PC-3 (cell line): ENCODE measurements at regions not wholly inside any gene's neighbourhood (a gene's known extent, or its start where the extent isn't known, plus 50 kb on each side); places are given as distances from the start of the nearest gene placed in this dataset.
"Not testable (repeated sequence)": the region's sequence is repeated elsewhere in the genome, so short reads cannot be mapped to it uniquely, and the experiment has no call there.

Source experiments
- ATAC-seq: fragments of 200-7000 bp; cut with Tn5 transposase; 2 replicates; pipeline ENCODE4 v1.9.1; 2020; ENCODE audit warnings: mild to moderate bottlenecking, moderate library complexity
- BruUV-seq: library from RNA; stranded (reverse); fragments of 400-500 nt; replicated peaks from 2 replicates; lab custom pipeline; 2021; lab: Mats Ljungman, UMichigan
- CTCF ChIA-PET: fragments of 300-600 bp; sonication (Branson Sonifier 250); formaldehyde crosslinking; loops from one replicate; lab custom pipeline; 2022; ENCODE audit warnings: antibody characterized with exemption; lab: Charles Lee
- POLR2A ChIA-PET: fragments of 300-600 bp; sonication (Branson Sonifier 250); formaldehyde crosslinking; loops from one replicate; lab custom pipeline; 2022; ENCODE audit warnings: antibody characterized with exemption; ENCODE audit not compliant: unreplicated experiment; lab: Charles Lee
- DNase-seq: peaks from one replicate; pipeline ENCODE4 v3.0.0-alpha.2; 2015
- H2AFZ ChIP-seq: fragments of 300-600 bp; sonication (generic); 2 replicates; pipeline ENCODE4 v1.6.0; 2016; ENCODE audit warnings: antibody characterized with exemption, low read length
- H3F3A ChIP-seq: fragments of 300-600 bp; sonication (generic); one replicate; pipeline ENCODE4 v1.6.0; 2017; ENCODE audit warnings: antibody characterized with exemption, low read length, control low read depth, mild to moderate bottlenecking; ENCODE audit not compliant: unreplicated experiment
- H3K27ac ChIP-seq: fragments of 300-600 bp; sonication (generic); 2 replicates; pipeline ENCODE4 v1.5.1; 2016; ENCODE audit warnings: mild to moderate bottlenecking, low read length
- H3K27me3 ChIP-seq: fragments of 300-600 bp; sonication (generic); 2 replicates; pipeline ENCODE4 v1.6.1; 2016; ENCODE audit warnings: low read length, mixed read lengths
- H3K36me3 ChIP-seq: fragments of 300-600 bp; sonication (generic); 2 replicates; pipeline ENCODE4 v1.6.1; 2016; ENCODE audit warnings: low read depth, mixed run types, low read length, mixed read lengths
- H3K4me1 ChIP-seq: fragments of 300-600 bp; sonication (generic); 2 replicates; pipeline ENCODE4 v1.5.1; 2016; ENCODE audit warnings: low read length; ENCODE audit not compliant: insufficient read depth
- H3K4me2 ChIP-seq: fragments of 300-600 bp; sonication (generic); 2 replicates; pipeline ENCODE4 v1.6.0; 2016; ENCODE audit warnings: low read length
- H3K4me3 ChIP-seq: fragments of 300-600 bp; sonication (generic); 2 replicates; pipeline ENCODE4 v1.5.1; 2016; ENCODE audit warnings: mild to moderate bottlenecking, low read length, mixed read lengths
- H3K79me2 ChIP-seq: fragments of 300-600 bp; sonication (generic); 2 replicates; pipeline ENCODE4 v1.6.1; 2017; ENCODE audit warnings: low read length, mixed read lengths
- H3K9ac ChIP-seq: fragments of 300-600 bp; sonication (generic); 2 replicates; pipeline ENCODE4 v1.6.0; 2016; ENCODE audit warnings: mild to moderate bottlenecking, low read length
- H3K9me2 ChIP-seq: fragments of 300-600 bp; sonication (generic); replicated peaks from 2 replicates; pipeline ENCODE4 v1.6.1; 2016; ENCODE audit warnings: mixed run types, low read length, mixed read lengths
- H3K9me3 ChIP-seq: fragments of 300-600 bp; sonication (generic); 2 replicates; pipeline ENCODE4 v1.6.1; 2016; ENCODE audit warnings: low read length, mixed read lengths
- H4K20me1 ChIP-seq: fragments of 300-600 bp; sonication (generic); 2 replicates; pipeline ENCODE4 v1.6.1; 2016; ENCODE audit warnings: low read length, mixed read lengths
- EZH2 ChIP-seq: fragments of 300-600 bp; sonication (generic); IDR thresholded peaks from one replicate; pipeline ENCODE4 v1.6.1; 2017; ENCODE audit warnings: antibody characterized with exemption, mild to moderate bottlenecking, low read length; ENCODE audit not compliant: unreplicated experiment
- EZH2phosphoT487 ChIP-seq: fragments of 300-600 bp; sonication (generic); IDR thresholded peaks from 2 replicates; pipeline ENCODE4 v1.6.1; 2018; ENCODE audit warnings: mild to moderate bottlenecking, antibody characterized with exemption, low read length, borderline replicate concordance
- intact Hi-C: fragments of 100-400 bp; cut with micrococcal nuclease; formaldehyde crosslinking; loops from 2 replicates; pipeline ENCODE4 v1.9.0; 2023
- TF ChIP-seq, protein P1 (sequence below): fragments of 300-600 bp; sonication (generic); conservative IDR thresholded peaks from 2 replicates; pipeline ENCODE4 v1.5.1; 2017; ENCODE audit warnings: antibody characterized with exemption, low read depth, mild to moderate bottlenecking, low read length

- Histone ChIP-seq H3K27ac (no peak overlapping the region), H3K27me3 (peaks cover 49% of the 10 kb centered on the region), H3K79me2 (no peaks in the 10 kb centered on the region), H3K4me2 (no peak overlapping the region), H3F3A (no peaks in the 10 kb centered on the region), H3K9me3 (no peaks in the 10 kb centered on the region), H2AFZ (no peak overlapping the region), H3K9ac (no peak overlapping the region), H4K20me1 (no peaks in the 10 kb centered on the region), H3K9me2 (no peaks in the 10 kb centered on the region), H3K4me3 (no peak overlapping the region), H3K4me1 (no peaks in the 10 kb centered on the region), H3K36me3 (no peaks in the 10 kb centered on the region)
- POLR2A ChIA-PET = no interaction called here
- intact Hi-C loops = no loop called here
- TF ChIP-seq EZH2 (no peak), EZH2phosphoT487 (no peak)
- TF ChIP-seq, protein P1, sequence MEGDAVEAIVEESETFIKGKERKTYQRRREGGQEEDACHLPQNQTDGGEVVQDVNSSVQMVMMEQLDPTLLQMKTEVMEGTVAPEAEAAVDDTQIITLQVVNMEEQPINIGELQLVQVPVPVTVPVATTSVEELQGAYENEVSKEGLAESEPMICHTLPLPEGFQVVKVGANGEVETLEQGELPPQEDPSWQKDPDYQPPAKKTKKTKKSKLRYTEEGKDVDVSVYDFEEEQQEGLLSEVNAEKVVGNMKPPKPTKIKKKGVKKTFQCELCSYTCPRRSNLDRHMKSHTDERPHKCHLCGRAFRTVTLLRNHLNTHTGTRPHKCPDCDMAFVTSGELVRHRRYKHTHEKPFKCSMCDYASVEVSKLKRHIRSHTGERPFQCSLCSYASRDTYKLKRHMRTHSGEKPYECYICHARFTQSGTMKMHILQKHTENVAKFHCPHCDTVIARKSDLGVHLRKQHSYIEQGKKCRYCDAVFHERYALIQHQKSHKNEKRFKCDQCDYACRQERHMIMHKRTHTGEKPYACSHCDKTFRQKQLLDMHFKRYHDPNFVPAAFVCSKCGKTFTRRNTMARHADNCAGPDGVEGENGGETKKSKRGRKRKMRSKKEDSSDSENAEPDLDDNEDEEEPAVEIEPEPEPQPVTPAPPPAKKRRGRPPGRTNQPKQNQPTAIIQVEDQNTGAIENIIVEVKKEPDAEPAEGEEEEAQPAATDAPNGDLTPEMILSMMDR = no peak
- CTCF ChIA-PET = no interaction called here
- ATAC-seq = no peak
- DNase-seq = no peak
- no TSS peak for BruUV-seq
These were observed 242.5 kb downstream of the ADGRD1 start for GRCh38 chr12:131196220-131196619.

DNA sequence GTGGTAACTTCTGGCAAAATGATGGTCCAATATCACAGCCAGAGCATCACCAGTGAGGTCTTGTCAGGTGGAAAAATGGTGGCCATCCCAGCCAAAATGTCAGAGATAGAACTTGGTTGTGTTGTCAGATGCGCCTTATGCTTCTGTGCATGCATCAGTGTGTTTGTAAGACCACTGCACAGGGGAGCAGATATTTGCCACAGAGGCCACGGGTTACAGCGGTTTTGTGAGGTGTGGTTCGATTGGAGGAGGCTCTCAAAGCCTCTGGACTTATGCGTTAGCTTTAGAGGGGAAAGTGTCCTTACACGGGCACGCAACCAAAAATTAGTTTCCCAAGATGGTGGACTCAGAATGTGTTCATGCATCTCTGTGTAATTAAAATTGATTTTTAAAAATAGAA is 243.8 kb downstream of the ADGRD1 start:
- Histone ChIP-seq H4K20me1 (no peaks in the 10 kb centered on the region), H3K36me3 (no peaks in the 10 kb centered on the region), H3K4me2 (no peak overlapping the region), H3K79me2 (no peaks in the 10 kb centered on the region), H3F3A (no peaks in the 10 kb centered on the region), H3K27me3 (peaks cover 39% of the 10 kb centered on the region), H2AFZ (no peak overlapping the region), H3K9ac (no peak overlapping the region), H3K9me2 (no peaks in the 10 kb centered on the region), H3K4me3 (no peak overlapping the region), H3K27ac (no peak overlapping the region), H3K9me3 (no peaks in the 10 kb centered on the region), H3K4me1 (no peaks in the 10 kb centered on the region)
- CTCF ChIA-PET = no interaction called here
- ATAC-seq (no peak), DNase-seq (no peak)
- TF ChIP-seq EZH2 (no peak), EZH2phosphoT487 (no peak)
- TF ChIP-seq, protein P1 = no peak
- intact Hi-C loops = no loop called here
- BruUV-seq = no TSS peak
- POLR2A ChIA-PET = no interaction called here

DNA sequence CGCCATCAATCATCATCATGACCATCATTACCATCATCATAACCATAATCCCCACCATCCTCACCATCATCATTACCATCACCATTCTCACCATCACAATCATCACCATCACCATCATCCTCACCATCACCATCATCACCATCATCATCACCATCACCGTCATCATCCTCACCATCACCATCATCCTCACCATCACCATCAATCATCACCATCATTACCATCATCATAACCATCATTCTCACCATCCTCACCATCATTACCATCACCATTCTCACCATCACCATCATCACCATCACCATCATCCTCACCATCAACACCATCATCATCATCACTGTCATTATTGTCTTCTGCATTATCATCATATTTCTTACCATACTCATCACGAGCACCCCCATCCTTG is 245.5 kb downstream of the ADGRD1 start:
- Histone ChIP-seq H4K20me1 (no peaks in the 10 kb centered on the region), H2AFZ (no peak overlapping the region), H3K4me3 (no peak overlapping the region), H3K4me2 (no peak overlapping the region), H3K36me3 (no peaks in the 10 kb centered on the region), H3K9me3 (no peaks in the 10 kb centered on the region), H3K79me2 (no peaks in the 10 kb centered on the region), H3K27ac (no peak overlapping the region), H3K9me2 (no peaks in the 10 kb centered on the region), H3F3A (no peaks in the 10 kb centered on the region), H3K27me3 (peaks cover 41% of the 10 kb centered on the region), H3K4me1 (no peaks in the 10 kb centered on the region), H3K9ac (no peak overlapping the region)
- TF ChIP-seq, protein P1 = no peak
- no peak for TF ChIP-seq EZH2phosphoT487
- TF ChIP-seq EZH2 = no peak
- ChIA-PET POLR2A (no interaction called here), CTCF (no interaction called here)
- DNase-seq = no peak
- intact Hi-C loops = no loop called here
- BruUV-seq = no TSS peak
- no peak for ATAC-seq

- H3K9ac ChIP-seq, H3K36me3 ChIP-seq, BruUV-seq, H3K79me2 ChIP-seq, H3K4me2 ChIP-seq, H3K4me1 ChIP-seq, intact Hi-C loops, H3K9me2 ChIP-seq, H3F3A ChIP-seq, H3K27ac ChIP-seq, H4K20me1 ChIP-seq, POLR2A ChIA-PET, H2AFZ ChIP-seq, CTCF ChIA-PET, ATAC-seq, H3K4me3 ChIP-seq, H3K9me3 ChIP-seq, DNase-seq: not testable (repeated sequence)
- H3K27me3 ChIP-seq = peaks cover 42% of the 10 kb centered on the region
These were observed 248.2 kb downstream of the ADGRD1 start for GRCh38 chr12:131201912-131202311.
